ENCODE measurements at regions not wholly inside any gene's neighbourhood (a gene's known extent, or its start where the extent isn't known, plus 50 kb on each side); places are given as distances from the start of the nearest gene placed in this dataset.
"Not testable (repeated sequence)": the region's sequence is repeated elsewhere in the genome, so short reads cannot be mapped to it uniquely, and the experiment has no call there.

- CTCF ChIA-PET: not testable (repeated sequence)
Observed at GRCh38 chr6:104446101-104447080, 413.3 kb downstream of the HACE1 start.

DNA sequence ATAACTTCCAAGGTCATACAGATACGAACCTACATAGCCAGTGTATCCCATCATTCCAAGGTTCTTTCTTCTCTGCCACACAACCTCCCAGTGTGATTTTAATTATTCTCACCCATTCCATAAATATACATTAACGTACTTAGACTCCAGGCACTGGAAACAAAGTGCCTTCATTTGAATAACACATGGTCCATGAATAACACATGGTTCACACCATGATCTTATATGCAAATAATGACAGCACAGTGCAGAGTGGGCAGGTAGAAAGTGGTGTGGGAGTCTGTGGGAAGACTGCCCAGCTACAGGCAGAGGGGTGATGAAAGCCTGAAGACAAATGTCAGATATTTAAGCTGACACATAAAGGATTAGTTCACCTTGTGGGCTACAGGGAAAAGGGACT, 425.2 kb downstream of the HACE1 start:
- ChIA-PET CTCF (no interaction called here), POLR2A (no interaction called here)

More at GRCh38 chr6:104446101-104447080, 413.3 kb downstream of the HACE1 start:
- POLR2A ChIA-PET: not testable (repeated sequence)

GRCh38 chr6:104431096-104431495, 428.6 kb downstream of the HACE1 start:
- ChIA-PET CTCF (no interaction called here), POLR2A (no interaction called here)

- CTCF ChIA-PET: no interaction called here
- POLR2A ChIA-PET: no interaction called here
Observed at GRCh38 chr6:104428184-104428583, 431.5 kb downstream of the HACE1 start.

DNA sequence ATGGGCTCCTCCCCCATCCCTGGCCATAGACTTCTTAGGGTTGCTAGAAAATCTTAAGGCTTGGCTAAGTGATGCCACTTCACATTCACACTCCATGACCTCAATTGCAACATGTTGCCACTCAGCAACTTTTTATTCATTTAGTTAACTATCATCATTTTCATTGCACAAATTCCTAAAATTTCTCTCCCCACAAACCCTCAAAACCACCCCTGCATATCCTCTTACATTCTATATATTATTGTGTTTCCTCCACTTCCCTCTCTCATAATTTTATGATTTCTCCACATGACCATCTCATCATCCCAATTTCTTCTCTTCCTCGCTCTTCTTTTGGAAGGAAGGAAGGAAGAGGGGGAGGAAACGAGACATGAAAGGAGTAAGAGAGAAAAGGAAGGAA, 436.0 kb downstream of the HACE1 start:
- POLR2A ChIA-PET: no interaction called here
- CTCF ChIA-PET: no interaction called here

DNA sequence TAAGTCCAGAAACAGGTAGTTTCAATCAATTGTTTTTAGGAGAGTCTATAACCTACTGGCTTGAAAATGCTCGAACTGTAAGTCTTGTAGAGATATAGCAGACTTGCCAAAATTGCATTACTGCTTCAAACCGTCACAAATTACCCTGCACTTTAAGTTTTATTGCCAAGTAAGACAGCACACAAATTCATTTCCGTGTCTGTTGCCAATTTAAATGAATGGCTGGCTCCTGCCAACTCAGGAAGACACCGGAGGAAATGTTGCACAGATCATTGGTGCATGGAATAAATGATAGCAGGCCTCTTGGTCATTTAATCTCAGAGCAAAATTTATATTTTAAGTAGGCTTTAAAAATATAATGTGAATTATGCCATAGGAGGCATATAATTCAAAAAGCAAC, 438.1 kb downstream of the HACE1 start:
- ChIA-PET POLR2A (no interaction called here), CTCF (no interaction called here)

GRCh38 chr6:104418839-104419238, 440.9 kb downstream of the HACE1 start:
- CTCF ChIA-PET: no interaction called here
- POLR2A ChIA-PET: no interaction called here

DNA sequence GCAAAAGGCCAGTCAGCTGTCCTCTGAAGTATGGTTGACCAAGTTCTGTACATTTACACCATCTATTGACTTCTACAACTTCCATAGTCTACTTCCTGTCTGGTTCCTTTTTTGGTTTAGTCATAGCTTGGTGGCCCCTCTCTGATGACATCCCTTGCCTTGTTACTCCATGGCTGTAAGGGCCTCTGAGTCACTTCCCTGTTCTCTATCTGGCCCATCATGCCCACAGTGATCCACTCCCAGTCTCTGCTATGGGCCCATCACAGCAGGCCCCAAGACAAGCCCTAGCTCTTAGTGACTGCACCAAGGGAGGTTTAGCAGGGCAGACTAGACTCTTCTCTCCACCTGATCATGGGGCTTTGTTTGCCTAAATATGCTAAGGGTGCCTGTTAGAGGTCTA, 441.6 kb downstream of the HACE1 start:
- POLR2A ChIA-PET: no interaction called here
- CTCF ChIA-PET: no interaction called here

- POLR2A ChIA-PET: no interaction called here
Observed at GRCh38 chr6:104414723-104415122, 445.0 kb downstream of the HACE1 start.

DNA sequence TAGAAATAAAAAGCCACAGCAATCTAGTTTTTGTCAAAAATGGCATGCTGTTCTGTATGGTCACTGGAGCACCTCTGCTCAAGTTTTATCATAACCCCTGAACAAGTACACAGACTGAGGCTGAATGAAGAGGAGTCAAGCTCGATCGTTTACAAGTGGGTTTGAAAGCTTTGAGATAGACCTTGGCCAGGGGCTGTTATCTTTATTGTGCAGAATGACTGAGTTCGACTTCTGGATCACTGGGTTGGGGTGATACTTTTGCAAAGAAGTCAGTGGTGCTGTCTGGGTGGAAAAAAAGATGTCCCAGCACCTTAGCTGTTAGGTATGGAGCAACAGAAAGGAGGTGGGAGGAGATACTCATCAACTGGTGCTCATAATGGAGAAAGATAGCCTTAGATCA, 446.0 kb downstream of the HACE1 start:
- ChIA-PET CTCF (no interaction called here), POLR2A (no interaction called here)

More at GRCh38 chr6:104414723-104415122, 445.0 kb downstream of the HACE1 start:
- CTCF ChIA-PET: interaction anchor here (0.9 kb wide), 1 partner anchor 111 kb away, joined by 3 read pairs; no protein-coding TSS in a partner anchor

DNA sequence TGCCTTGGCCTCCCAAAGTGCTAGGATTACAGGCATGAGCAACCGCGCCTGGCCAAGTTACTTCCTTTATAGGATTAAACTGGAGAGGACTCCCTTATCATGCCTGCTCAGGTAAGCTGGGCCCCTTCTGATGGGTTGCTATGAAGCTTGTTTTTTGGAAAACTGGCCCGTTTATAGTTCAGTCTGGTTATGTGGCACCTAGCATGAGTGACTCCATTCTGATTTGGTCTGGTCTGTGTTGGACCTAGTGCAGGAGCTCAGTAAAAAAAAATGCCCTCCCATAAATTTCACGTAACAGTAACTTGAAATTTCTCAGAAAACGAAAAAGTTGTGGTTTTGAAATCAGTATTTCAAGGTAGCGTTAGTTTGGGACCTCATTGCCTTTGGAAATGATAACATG, 448.4 kb downstream of the HACE1 start:
- POLR2A ChIA-PET: no interaction called here
- CTCF ChIA-PET: no interaction called here

- ChIA-PET CTCF (no interaction called here), POLR2A (no interaction called here)
Observed at GRCh38 chr6:104409913-104410312, 449.8 kb downstream of the HACE1 start.

DNA sequence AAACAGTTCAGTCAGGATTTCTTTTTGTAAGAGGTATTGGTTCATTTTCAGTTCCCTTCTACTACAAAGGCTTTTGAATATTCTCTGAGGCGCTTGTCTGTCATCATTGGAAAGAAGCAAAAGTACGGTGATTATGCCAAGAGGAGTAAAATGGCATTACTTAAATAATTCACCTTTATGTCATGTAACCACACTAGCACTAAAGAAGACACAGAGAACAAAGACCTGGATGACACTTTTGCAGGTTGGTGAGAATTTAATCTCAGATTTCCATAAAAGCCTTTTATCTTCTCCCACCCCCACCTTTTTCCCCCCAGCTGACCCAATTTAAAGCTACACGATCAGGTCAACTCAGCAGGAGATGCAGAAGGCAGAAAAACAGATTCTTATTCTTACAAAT, 451.8 kb downstream of the HACE1 start:
- ChIA-PET CTCF (no interaction called here), POLR2A (interaction anchor here (0.6 kb wide), 1 partner anchor 9 kb away, joined by 3 read pairs; no protein-coding TSS in a partner anchor)

DNA sequence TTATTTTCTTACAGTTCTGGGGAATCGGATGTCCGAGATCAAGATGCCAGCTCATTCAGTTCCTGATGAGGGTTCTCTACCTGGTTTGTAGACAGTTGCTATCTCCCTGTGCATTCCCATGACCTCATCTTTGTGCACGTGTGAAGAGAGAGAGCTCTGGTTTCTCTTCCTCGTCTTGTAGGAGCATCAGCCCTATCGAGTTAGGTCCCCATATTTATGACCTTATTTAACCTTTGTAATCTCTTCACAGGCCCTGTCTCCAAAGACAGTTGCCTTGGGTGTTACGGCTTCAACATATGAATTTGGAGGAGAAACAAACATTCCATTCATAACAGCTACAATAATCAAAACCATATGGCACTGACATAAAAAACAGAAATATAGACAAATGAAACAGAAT, 455.3 kb downstream of the HACE1 start:
- POLR2A ChIA-PET: no interaction called here
- CTCF ChIA-PET: no interaction called here

DNA sequence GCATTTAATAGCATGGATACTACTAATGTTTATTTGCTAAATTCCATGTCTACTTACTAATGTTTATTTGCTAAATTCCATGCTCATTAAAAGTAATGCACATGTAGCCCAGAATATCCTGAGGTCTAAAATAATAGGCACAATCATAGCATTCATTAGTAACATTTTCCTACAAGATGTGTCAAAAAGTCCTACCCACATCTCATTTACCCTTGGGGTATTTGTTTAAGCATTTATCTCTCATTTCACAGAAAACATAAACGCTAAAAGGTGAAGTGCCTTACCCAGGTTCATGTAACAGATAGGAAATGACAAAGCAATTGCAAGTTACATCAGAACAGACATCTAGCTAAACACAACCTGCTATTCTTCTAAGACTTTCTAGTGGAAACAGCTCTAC, 457.1 kb downstream of the HACE1 start:
- CTCF ChIA-PET: no interaction called here
- POLR2A ChIA-PET: no interaction called here

DNA sequence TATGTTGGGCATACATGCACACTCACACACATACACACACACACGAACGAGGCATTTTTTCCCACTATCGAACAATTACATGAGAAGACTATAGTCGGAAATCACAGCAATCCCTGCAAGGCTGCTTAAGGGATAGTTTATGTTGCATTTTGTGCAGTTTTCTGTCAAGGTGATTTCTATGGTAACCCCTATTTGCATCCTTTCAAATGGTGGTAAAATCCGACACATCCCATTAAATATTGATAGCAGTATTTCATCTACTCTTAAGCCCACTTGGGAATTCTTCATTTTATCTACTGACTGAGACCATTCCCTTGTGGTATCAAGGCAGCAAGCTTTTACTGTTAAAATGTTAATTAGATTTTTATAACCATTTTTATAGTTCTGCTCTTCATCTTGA, 457.8 kb downstream of the HACE1 start:
- POLR2A ChIA-PET: no interaction called here
- CTCF ChIA-PET: no interaction called here

GRCh38 chr6:104400844-104401243, 458.9 kb downstream of the HACE1 start:
- ChIA-PET CTCF (no interaction called here), POLR2A (no interaction called here)

- CTCF ChIA-PET: no interaction called here
- POLR2A ChIA-PET: no interaction called here
Observed at GRCh38 chr6:104396077-104396476, 463.6 kb downstream of the HACE1 start.

DNA sequence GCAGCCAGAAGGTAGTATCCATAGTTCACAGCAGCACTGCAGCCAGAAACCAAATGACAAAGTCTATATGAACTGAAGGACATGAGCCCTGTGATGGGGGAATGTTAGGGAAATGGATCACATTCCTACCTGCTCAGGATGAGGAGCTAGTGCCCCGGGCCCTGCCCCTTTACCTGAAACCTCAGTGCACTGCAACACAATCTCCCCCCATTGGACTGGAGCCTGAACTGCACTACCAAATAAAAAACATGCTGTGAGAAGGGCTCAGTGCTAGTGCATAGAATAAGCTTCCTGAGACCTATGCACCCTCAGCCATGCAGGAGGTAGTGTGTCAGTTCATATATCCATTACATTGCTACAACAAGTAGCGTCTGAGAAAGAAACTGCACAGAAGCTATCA, 477.8 kb downstream of the HACE1 start:
- POLR2A ChIA-PET: no interaction called here
- CTCF ChIA-PET: no interaction called here

DNA sequence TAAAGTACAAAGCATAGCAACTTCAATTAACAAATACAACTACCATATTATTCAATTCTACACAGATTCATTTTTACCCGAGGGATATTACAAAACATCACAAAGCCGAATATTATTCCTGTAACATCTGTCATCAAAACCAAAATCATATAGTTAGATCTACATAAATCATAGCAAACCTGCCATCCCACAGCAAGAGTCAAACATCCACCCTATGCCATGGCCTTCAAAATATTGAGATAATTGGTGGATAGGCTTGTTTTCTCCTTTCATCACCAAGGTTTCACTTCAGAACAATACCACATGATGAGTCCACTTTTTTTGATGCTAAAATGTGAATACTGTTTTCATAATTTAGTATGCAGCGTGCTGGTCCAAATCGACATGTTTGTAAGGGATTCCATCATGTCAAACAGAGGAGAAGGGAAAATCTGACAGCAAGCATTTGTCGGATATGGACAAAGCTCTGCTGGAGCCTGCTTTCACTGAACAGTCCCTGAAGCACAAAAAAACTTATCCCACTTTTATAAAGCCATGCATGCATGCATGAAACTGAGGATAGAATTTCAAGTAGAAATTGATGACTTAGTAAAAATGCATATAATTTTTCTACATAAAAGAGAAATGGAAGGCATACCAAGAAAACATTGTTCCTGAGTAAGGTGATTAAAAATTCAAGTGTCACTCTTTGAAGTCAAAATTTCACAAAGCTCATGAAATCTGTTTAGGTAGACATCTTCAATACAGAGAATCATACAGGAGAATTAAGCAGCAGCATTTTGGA, 494.1 kb downstream of the HACE1 start:
- ChIA-PET POLR2A (no interaction called here), CTCF (no interaction called here)

DNA sequence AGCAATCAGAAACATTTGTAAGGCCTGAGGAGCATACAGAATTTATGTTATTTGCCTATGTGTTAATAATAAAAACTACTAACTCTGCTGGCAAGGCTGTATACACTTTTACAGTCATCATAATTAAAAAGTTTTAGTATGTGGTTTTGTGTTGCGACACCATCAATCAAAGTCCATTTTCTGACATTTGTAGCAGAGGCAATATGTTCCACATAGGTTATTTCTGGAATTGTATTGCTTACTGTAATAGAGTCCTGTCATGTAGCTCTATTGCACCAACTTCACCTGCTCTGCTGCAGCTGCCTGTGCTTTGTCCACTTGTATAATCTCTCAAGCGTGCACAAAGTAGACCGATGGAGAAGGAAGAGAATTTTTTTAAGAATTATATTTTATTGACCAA, 501.8 kb downstream of the HACE1 start:
- ChIA-PET POLR2A (no interaction called here), CTCF (no interaction called here)
